Medulla oblongata (tissue), 1 donor: ENCODE measurements at regions not wholly inside any gene's neighbourhood (a gene's known extent, or its start where the extent isn't known, plus 50 kb on each side); places are given as distances from the start of the nearest gene placed in this dataset.
A peak's percentile ranks its signal among the peaks of the same experiment; 100 is the strongest.
"Not testable (repeated sequence)": the region's sequence is repeated elsewhere in the genome, so short reads cannot be mapped to it uniquely, and the experiment has no call there.

Experiments used
- DNase-seq: peaks from one replicate; pipeline ENCODE4 v3.0.0-alpha.2; 2015; ENCODE audit errors: extremely low spot score

DNA sequence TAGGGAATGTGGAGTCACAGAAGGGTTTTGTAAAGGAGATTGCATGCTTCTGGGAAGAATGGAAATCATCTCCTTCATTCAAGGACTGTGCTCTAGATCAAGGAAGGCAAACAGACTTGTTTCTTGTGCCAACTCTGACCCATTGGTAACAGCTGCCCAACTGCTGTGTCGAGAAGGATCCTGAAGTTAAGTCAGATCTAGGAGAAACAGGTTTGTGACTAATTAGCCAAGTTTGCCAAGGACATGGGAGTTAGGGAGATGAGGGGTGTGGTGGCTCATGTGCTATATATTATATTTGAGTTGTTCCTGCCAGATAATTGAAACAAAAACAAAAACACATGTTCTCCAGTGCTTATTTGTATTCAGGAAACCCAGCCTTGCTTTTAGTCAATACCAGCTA is 251.2 kb upstream of the USP24 start:
- no peak for DNase-seq

DNA sequence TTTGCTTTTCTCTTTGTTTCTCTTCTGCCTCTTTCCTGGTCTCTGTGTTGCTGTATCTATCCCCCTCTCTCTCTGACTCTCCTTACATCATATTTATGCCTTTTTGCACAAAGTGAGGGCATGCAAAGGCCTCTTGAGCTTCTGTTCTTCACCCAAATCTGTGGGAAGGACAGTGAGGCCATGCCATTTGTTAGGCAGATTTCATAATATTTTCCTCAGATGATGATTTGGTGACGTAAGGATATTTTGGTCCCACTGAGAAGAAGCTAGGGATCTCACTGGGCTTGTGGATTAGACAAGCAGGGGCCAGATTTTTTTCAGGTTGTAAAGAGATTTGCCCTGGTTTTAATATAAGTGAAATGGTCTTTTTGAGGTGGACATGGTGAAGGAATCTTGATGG is 249.4 kb upstream of the USP24 start:
- no peak for DNase-seq

DNA sequence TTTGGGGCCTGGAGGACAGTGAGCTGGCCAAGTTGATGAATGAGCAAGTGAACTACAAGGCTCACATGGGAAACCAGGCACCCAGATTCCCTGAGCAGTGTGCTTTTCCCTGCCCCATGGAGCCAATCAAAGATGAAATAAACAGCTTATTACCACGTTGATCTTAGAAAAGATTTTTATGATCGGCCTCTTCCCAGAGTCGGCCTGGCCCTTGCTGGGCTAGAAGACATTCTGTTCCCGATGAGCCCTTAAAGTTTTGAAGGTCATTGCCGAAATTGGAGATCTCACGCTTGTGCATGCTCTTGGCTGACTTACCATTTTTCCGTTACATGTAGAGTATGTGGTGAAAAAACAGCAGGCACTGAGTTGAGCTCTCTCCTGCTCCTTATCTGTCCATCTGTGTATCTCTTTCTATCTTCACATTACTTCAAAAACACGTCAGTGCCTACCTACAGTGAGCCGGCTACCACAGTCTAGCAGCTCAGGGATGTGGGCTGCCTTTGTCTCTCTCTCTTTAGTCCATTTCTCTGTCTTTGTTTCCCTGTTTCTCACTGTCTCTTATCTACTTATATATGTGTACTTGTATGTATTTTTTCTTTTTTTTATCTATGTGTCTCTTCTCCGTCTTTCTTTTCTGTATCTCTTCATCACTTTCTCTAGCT is 248.8 kb upstream of the USP24 start:
- no peak for DNase-seq

DNA sequence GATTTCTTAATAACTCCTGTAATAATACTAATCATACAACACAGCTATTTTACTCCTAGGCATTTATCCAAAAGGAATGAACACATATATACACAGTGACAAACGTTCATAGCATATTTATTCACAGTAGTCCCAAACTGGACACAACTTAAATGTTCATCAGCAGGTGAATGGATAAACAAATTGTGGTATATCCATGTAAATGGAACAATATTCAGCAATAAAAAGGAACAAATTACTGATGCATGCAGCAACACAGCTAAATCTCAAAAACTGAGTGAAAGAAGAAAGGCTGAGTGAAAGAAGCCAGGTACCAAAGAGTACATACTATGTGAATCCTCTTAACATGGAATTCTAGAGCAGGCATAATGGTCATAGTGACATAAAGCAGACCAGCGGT is 242.7 kb upstream of the USP24 start:
- DNase-seq = no peak

DNA sequence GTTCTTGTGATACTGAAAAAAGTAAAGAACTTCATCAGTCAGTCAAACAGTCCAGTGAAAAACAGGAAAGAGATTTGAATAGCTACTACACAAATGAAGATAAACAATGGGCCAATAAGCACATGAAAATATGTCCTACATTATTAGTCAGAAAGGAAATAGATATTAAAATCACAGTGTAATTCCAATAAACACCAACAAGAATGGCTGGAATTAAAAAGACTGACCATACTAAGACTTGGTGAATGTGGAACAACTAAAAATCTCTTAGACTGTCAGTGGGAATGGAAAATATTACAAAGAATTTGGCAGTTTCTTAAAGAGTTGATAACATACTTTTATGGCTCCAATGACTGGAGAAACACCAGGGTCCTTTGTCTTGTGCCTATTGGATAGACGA is 241.8 kb upstream of the USP24 start:
- DNase-seq = no peak

DNA sequence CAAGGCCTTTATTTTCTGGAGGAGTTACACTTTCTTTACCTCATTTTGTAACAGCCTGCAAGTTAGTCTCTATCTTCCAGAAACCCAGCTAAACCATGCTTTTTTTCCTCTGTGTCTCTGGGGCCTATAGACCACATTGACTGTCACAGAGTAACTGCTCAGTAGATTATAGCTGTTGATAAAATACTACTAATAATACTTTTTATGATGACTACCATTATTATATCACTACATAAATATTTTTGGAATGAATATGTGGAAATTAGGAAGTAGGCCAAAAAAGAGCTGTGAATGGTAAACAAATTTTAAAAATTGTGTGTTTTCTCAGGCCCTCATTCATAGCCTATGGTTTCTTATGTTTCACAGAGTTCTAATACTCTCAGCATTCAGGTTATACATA is 233.1 kb upstream of the USP24 start:
- DNase-seq = no peak

DNA sequence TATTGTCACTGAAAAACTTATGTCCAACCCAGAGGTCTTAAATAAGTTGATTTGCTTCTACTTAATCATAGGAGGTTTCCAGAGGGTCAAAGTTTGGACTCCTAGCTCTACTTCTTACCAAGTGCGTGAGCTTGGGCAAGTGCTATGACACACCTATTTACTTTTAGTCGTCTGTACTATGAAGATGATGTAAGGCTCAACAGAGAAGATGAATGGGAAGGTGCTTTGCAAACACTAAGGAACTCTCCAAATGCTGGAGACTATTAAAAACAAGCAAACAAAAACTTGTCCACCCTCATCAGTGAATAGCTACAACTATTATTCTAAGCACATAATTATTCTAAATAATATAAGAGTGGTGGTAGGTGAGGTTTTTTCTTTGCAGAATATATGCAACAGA is 232.3 kb upstream of the USP24 start:
- no peak for DNase-seq

DNA sequence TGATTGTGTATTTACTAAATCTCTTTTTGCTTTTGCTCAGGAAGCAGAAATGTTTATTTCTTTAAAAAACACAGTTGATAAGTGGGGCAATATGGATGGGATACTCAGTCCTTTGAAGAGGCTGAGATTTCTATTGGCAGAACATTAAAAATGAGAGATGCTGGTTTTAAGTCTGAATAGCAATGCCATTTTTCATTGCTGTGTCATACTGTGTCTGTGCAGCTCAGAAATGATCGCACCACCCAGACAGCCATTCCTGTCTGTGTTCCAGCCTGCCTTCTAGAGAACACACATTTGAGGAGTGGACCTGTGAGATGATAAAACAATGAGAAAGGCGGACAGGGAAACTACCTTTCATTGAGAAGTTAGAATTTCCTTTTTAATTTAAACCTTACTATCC is 231.2 kb upstream of the USP24 start:
- no peak for DNase-seq

DNA sequence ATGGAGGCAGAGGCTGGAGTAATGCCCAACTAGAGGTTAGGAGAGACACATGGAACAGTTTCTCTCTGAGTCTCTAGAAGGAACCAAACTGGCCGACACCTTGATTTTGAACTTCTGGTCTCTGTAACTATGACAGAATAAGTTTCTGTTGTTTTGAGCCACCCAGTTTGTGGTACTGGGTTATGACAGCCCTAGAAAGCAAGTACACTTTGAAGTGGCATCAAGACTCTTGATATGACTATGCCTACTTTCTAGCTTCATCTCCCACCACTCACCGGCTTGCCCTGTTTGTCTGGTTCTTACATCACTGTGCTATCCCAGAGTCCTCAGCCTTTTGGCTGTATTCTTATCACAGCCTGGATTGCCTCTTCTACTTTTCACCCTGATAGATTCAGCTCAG is 230.3 kb upstream of the USP24 start:
- no peak for DNase-seq

DNA sequence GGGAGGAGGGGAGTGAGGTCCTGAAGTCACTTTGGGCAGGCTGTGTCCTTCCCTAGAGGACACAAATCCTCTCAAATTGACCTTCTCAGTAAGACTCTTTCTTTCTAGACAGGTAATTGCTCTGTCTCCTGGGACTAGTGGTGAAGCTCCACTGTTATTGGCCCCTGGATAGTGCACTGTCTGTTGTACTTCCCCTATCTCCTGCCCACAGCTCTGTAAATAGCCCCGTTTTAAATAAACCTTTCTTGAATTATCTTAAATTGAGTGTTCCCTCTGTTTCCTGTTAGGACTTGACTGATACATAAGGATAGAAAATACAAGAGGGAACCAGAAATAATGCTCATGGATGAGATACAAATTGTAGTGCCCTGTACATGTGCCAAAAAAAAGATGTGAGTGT is 229.5 kb upstream of the USP24 start:
- DNase-seq = no peak

DNA sequence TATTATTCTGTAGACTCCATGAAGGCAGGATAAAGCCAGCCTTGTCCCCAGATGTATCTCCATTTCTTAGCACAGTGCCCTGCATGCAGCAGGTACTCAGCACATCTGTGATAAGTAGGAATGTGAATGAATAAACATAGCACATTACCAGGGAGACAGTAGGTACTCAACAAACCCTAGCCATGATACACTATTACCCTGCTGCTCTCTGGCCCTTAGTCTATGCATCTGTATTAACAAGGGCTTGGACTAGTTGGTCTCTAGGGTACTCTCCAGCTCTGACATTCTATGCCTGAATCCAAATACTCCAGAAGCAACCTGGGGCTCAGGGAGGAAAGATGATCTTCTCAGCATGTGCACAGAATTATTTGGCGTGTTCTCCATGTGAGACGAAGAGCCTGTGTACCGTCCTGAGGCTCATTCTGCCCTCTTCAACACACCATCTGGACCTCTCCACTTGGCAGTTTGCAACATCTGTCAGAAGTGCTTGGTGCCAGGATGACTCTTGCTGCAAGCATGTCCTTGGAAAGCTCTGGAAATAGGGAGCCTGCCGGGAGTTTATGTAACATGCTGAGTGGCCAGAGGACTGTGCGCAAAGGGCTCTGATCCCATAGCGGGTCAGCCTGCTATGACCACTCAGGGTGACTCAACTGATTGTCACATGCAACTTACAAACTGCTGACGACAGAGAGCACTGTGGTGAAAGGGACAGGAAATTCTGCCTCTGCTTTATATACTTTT is 228.2 kb upstream of the USP24 start:
- DNase-seq = peak; percentile 15

DNA sequence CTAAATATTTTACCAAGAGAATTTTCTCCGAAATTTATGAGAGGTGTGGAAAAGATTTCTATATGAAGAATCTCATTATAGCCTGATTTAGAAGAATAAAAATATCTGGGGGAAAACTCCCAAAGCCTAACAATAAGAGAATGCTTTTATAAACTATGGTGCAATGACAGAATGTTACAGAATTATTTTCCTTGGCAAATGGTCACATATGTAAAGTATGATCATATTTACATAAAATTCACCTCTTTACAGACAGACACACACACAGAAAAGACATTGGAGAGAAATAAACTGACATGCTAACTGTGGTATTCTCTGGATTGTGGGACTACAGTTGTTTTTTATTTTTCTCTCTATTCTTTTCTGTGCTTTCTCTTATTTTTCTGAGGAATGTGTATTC is 226.3 kb upstream of the USP24 start:
- DNase-seq = no peak

DNA sequence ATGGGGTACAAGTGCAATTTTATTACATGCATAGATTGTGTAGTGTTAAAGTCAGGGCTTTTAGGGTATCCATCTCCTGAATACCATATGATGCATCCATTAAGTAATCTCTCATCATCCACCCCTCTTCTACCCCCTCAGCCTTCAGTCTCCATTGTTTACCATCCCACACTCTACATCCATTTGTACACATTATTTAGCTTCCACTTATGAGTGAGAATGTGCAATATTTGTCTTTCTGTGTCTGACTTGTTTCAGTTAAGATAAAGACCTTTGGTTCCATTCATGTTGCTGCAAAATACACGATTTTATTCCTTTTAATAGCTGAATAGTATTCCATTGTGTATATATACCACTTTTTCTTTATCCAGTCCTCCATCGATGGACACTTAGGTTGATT is 222.5 kb upstream of the USP24 start:
- DNase-seq = no peak

DNA sequence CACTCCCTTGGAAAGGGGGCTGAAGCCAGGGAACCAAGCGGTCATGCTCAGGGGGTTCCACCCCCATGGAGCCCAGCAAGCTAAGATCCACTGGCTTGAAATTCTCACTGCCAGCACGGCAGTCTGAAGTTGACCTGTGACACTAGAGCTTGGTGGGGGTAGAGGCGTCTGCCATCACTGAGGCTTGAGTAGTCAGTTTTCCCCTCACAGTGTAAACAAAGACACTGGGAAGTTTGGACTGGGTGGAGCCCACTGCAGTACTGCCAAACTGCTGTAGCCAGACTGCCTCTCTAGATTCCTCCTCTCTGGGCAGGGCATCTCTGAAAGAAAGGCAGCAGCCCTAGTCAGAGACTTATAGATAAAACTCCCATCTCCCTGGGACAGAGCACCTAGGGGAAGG is 215.6 kb upstream of the USP24 start:
- not testable (repeated sequence) for DNase-seq

DNA sequence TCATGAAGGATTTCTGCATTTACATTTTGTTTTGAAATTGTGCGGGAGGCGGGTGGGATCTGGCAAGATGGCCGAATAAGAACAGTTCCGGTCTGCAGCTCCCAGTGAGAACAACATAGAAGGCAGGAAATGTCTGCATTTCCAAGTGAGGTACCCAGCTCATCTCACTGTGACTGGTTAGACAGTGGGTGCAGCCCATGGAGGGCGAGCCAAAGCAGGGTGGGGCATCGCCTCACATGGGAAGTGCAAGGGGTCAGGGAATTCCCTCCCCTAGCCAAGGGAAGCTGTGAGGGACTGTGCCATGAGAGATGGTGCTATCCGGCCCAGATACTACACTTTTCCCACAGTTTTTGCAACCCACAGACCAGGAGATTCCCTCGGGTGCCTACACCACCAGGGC is 215.0 kb upstream of the USP24 start:
- not testable (repeated sequence) for DNase-seq

DNA sequence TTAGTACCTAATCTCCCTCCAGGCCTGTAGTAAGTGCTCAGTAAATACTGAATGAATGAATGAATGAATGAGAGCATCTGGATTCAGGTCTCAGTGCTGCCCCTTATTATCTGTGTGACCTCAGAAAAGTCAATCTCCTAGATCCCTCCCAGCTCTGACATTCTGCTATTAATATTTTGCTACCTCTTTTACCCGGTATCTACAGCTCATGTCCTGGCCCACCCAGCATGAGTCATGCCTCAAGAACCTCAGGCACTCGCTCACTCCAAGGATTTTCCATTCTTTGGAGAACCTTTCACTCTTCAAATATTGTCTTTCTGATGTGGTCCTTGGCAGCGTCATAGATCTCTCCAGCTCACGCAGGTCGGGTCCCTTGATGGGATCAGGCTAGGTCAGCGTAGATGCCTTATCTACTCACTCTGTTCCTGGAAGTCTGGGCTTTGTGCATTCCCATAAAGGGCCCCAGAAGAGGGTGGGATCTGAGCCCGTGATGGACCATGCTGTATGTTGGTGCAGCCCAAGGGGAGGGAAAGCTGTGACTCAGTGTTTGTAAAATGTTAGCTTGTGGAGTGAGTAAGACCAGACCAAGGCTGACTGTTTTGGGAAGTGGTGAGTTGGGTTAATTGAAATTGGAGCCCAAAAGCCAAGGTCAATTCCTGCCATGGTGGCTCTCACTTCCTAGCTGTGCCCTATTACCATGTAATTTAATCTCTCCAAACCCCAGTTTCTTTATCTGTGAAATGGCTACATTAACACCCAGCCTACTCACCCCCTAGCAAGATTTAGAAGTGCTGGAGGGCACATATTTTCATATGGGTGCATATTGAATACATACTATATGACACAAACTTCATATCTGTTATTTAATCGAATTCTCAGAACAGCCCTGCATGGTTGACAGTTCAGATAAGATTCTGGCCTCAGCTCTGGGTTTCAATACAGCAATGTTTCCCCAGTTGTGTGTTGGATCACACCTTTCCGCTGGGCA is 214.1 kb upstream of the USP24 start:
- peak; percentile 9 for DNase-seq

DNA sequence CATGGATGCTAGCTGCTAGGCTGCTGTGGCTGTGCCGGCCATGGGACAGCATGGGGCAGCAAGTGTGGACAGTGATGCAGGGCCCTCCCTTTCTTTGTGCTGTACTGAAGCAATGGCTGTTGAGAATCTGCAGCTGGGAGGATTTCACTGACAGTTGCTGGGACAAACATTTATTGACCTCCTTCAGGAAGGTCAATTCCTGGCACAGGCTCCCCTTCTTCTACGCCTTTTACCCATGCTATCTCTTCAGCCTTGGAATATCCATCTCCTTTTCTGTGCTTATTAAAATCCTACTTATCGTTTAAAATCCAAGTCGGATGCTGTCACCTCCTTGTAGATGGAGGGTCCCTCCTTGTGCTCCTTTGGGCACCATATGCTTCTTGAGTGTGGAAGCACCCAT is 213.1 kb upstream of the USP24 start:
- DNase-seq = no peak

DNA sequence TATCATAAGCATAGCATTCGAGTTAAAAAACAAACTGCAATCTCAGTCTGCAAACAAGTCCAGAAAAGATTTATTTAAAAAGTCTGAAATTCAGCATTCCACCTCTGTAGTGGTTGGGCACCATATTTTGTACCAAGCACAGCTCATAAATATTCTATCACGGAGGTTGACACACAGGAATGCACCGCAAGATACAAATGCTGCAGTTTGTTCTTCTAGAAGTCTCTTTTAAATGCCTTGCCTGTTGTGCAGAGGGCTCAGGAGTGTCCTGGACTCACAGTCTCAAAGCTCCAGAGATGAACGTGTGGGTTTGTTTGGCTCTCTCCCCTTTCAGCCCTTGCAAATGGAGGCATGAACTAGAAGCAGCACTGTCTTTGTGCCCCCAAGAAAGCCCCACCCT is 212.4 kb upstream of the USP24 start:
- no peak for DNase-seq

DNA sequence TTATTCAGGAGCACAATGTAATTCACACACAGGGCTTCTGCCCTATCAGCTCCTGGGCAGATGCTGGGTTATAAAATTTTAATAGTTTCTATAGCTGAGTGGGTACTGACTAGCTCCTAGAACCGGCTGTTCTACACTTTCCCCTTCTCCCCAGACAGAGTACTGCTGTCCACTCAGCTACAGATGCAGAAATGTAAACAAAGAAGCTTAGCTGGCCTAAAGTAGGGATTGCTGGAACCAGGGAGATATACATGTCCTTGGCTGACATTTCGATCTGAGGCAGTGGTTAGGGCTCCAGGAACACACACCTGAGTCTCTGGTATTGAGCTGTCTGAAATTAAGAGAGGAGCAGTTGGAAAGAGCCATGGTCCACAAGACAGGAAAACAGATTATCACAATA is 211.5 kb upstream of the USP24 start:
- DNase-seq = no peak

DNA sequence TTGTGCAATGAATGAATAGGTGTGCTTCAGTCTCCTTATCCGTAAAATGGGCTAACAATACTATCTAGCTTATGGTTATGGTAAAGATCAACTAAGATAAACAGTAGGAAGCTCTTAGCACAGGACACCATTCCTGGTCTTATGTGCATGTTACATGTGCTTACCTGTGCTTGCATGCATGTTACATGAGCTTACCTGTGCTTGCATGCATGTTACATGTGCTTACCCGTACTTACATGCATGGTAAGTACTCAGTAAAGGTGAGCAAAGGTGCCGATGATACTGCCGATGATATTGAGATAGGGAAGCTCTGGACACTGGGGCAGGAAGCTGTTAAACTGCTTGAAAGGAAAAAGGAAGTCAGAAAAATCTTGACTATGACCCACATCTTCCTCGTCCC is 211.0 kb upstream of the USP24 start:
- no peak for DNase-seq

DNA sequence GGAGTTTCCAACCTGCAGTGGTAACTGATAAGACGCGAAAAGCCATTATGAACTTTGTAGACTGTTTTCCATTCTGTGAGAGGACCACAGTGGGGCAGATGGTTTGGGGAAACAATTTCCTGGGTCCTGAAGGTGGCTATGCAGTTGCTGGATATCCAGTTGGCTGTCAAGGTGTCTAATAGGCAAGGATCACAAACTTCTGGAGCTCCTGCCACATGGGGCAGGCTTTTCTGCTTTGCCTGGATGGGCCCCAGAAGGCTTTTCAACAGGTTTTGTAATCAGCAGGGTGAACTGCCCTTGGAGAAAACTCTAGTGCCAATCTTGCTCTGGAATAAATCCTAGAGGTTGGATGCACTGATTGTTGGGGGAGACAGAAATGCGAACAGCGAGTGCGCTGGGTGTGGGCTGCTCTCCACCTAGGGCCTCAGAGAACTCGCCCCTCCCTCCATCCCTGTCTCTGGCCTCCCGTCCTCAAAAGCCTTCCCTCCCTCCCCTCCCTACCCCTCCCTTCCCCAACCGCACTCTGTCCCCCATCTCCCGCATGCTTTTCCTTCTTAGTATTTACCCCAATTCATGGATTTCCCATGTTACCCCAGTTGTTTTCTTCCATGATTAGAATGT is 210.3 kb upstream of the USP24 start:
- no peak for DNase-seq

DNA sequence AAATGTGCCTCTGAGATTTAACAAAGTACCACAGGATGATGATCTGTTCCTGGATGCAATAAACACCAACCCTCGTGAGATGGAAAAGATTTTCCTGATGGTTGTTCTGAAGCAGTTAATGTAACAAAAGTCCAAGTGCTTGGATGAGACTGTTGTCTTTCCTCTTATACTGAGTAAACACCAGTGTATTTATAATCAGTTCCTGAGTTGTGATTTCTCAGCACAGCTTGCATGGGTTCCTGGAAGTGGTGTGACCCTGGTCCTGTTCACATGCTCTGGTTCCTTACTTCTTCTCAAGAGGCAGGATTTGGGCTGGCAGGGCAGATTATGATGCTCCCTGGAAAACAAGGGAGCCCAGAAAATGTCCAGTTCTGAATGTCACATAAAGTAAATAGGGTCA is 208.2 kb upstream of the USP24 start:
- no peak for DNase-seq
